OCI-LY7 (cell line): ENCODE measurements at regions not wholly inside any gene's neighbourhood (a gene's known extent, or its start where the extent isn't known, plus 50 kb on each side); places are given as distances from the start of the nearest gene placed in this dataset.

Experiments
- EZH2phosphoT487 ChIP-seq: fragments of 200-600 bp; sonication (generic); IDR thresholded peaks from 2 replicates; pipeline ENCODE4 v1.6.1; 2018; ENCODE audit warnings: low read depth, borderline replicate concordance, mild to moderate bottlenecking, mixed run types, antibody characterized with exemption, low read length, moderate library complexity, mixed read lengths
- TF ChIP-seq, protein P1 (sequence below): fragments of 200-600 bp; sonication (generic); conservative IDR thresholded peaks from 2 replicates; pipeline ENCODE4 v1.5.1; 2014; ENCODE audit warnings: mild to moderate bottlenecking, antibody characterized with exemption, low read length, moderate library complexity, mixed read lengths

DNA sequence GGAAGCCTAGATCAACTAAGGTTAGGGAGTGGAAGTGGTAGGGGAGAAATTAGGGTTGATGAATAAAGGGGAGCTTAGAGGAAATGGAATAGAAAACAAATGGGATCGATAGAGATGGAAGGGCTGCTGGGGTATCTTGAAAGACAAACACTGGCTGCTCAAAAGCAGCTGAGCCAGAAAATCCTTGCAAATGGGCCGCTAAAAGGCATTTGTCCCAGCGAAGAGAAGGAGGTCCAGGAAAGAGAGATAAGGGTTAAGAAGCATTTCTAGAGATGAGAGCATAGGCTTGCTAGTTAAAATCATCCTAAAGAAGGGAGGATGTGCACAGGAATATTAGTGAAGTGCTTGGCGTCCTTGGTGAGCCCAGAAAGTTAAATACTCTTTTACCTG lies 258.0 kb upstream of the CBLB start:
- TF ChIP-seq, protein P1, sequence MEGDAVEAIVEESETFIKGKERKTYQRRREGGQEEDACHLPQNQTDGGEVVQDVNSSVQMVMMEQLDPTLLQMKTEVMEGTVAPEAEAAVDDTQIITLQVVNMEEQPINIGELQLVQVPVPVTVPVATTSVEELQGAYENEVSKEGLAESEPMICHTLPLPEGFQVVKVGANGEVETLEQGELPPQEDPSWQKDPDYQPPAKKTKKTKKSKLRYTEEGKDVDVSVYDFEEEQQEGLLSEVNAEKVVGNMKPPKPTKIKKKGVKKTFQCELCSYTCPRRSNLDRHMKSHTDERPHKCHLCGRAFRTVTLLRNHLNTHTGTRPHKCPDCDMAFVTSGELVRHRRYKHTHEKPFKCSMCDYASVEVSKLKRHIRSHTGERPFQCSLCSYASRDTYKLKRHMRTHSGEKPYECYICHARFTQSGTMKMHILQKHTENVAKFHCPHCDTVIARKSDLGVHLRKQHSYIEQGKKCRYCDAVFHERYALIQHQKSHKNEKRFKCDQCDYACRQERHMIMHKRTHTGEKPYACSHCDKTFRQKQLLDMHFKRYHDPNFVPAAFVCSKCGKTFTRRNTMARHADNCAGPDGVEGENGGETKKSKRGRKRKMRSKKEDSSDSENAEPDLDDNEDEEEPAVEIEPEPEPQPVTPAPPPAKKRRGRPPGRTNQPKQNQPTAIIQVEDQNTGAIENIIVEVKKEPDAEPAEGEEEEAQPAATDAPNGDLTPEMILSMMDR = no peak
- TF ChIP-seq EZH2phosphoT487 = no peak
